T-cell (primary cell): ENCODE measurements at regions not wholly inside any gene's neighbourhood (a gene's known extent, or its start where the extent isn't known, plus 50 kb on each side); places are given as distances from the start of the nearest gene placed in this dataset.

Source experiments
- ATAC-seq, 4 experiments: fragments of 200-7000 bp in 3 of 4; fragments of 150-1000 bp in 1 of 4; cut with Tn5 transposase; replicated peaks in 1 of 4; 1 replicate in 3 of 4; 2 replicates in 1 of 4; pipeline ENCODE4 v1.10.0; 2021; ENCODE audit warnings: moderate library complexity in 3 of 4, mild to moderate bottlenecking in 2 of 4, moderate number of reproducible peaks in 1 of 4
- CTCF ChIA-PET, 2 donors: fragments of 300-600 bp; sonication (Branson Sonifier 250); formaldehyde crosslinking; loops; one replicate each; lab custom pipeline; 2022; ENCODE audit warnings: antibody characterized with exemption in 2 of 2; lab: Charles Lee
- POLR2A ChIA-PET, 2 donors: fragments of 300-600 bp; sonication (Branson Sonifier 250); formaldehyde crosslinking; loops; one replicate each; lab custom pipeline; 2022; ENCODE audit warnings: antibody characterized with exemption in 2 of 2; lab: Charles Lee
- DNase-seq, 35 experiments: peaks; one replicate each; pipeline versions ENCODE4 v3.0.0 to v3.0.0-alpha.2; 2013 to 2023
- H3K27ac ChIP-seq: one replicate; pipeline ENCODE4 v1.5.1; 2013; ENCODE audit warnings: low read length
- H3K27me3 ChIP-seq, 2 experiments: replicated peaks in 1 of 2; 1 replicate in 1 of 2; 2 replicates in 1 of 2; pipeline versions ENCODE4 v1.6.1 to v1.7.0; 2013; ENCODE audit warnings: low read length in 1 of 2, mixed read lengths in 1 of 2; ENCODE audit not compliant: control insufficient read depth in 2 of 2, insufficient read depth in 2 of 2; ENCODE audit errors: extremely low read depth in 1 of 2
- H3K36me3 ChIP-seq, 2 donors: 1 replicate in 1 of 2; 2 replicates in 1 of 2; pipeline versions ENCODE4 v1.6.1 to v1.7.0; 2013; ENCODE audit warnings: low read length in 1 of 2; ENCODE audit not compliant: control insufficient read depth in 2 of 2, insufficient read depth in 1 of 2; ENCODE audit errors: extremely low read depth in 1 of 2
- H3K4me1 ChIP-seq, 2 experiments: 1 replicate in 1 of 2; 2 replicates in 1 of 2; pipeline versions ENCODE4 v1.6.1 to v1.7.0; 2013; ENCODE audit warnings: low read length in 2 of 2, mixed read lengths in 1 of 2; ENCODE audit not compliant: insufficient read depth in 2 of 2, control insufficient read depth in 1 of 2; ENCODE audit errors: extremely low read depth in 1 of 2
- H3K4me3 ChIP-seq, 2 donors: 1 replicate in 1 of 2; 2 replicates in 1 of 2; pipeline versions ENCODE4 v1.5.1 to v1.7.0; 2013; ENCODE audit warnings: mild to moderate bottlenecking in 2 of 2, low read length in 1 of 2, moderate library complexity in 1 of 2; ENCODE audit not compliant: control insufficient read depth in 1 of 2; ENCODE audit errors: extremely low read depth in 1 of 2
- H3K9me3 ChIP-seq: 2 replicates; pipeline ENCODE4 v1.7.0; 2013
- H3K27ac Mint-ChIP-seq, 2 donors: one replicate each; pipeline ENCODE4 v1.8.0; 2020 to 2021; ENCODE audit warnings: mild to moderate bottlenecking in 2 of 2, mixed read lengths in 2 of 2
- H3K27me3 Mint-ChIP-seq, 2 donors: one replicate each; pipeline ENCODE4 v1.8.0; 2021 to 2022; ENCODE audit warnings: mixed read lengths in 2 of 2
- H3K36me3 Mint-ChIP-seq: one replicate; pipeline ENCODE4 v1.8.0; 2021; ENCODE audit warnings: mixed read lengths
- H3K4me1 Mint-ChIP-seq, 3 donors: one replicate each; pipeline ENCODE4 v1.8.0; 2020 to 2022; ENCODE audit warnings: mixed read lengths in 3 of 3, mild to moderate bottlenecking in 1 of 3
- H3K4me3 Mint-ChIP-seq, 3 donors: one replicate each; pipeline ENCODE4 v1.8.0; 2020 to 2022; ENCODE audit warnings: mild to moderate bottlenecking in 3 of 3, mixed read lengths in 3 of 3, moderate library complexity in 3 of 3
- H3K9me3 Mint-ChIP-seq, 3 donors: one replicate each; pipeline ENCODE4 v1.8.0; 2020 to 2022; ENCODE audit warnings: mixed read lengths in 3 of 3
- WGBS: methylation state at CpG from one replicate; pipeline ENCODE4 v1.1.5; 2013; ENCODE audit warnings: missing lambda C conversion rate; ENCODE audit not compliant: insufficient coverage; 5-methylcytosine and 5-hydroxymethylcytosine counted together

GRCh38 chr11:42301777-42302176 lies 842.3 kb upstream of the LRRC4C start:
- Histone ChIP-seq H3K9me3 (peaks cover 6% of the 10 kb centered on the region), H3K36me3 (no peaks in the 10 kb centered on the region), H3K4me1 (no peaks in the 10 kb centered on the region), H3K4me3 (no peak overlapping the region), H3K27ac (no peak overlapping the region), H3K27me3 (no peaks in the 10 kb centered on the region)
- WGBS = no CpG with 5 or more reads among the region's 2 CpGs
- no peak overlapping the region for H3K27ac Mint-ChIP-seq
- no peaks in the 10 kb centered on the region for H3K36me3 Mint-ChIP-seq
- ChIA-PET CTCF (interaction anchor here in 1 of 2 donors (0.5 kb wide), 1 partner anchor 195 kb away, joined by 3 read pairs; no protein-coding TSS in a partner anchor), POLR2A (no interaction called here)
- H3K4me1 Mint-ChIP-seq = no peaks in the 10 kb centered on the region
- H3K4me3 Mint-ChIP-seq = no peak overlapping the region
- no peak for ATAC-seq
- no peaks in the 10 kb centered on the region for H3K27me3 Mint-ChIP-seq
- H3K9me3 Mint-ChIP-seq = peaks cover 15 to 20% (median 19%) of the 10 kb centered on the region in 3 donors
- DNase-seq = no peak

- Mint-ChIP-seq H3K27ac (no peak overlapping the region), H3K4me1 (no peaks in the 10 kb centered on the region), H3K4me3 (no peak overlapping the region), H3K36me3 (no peaks in the 10 kb centered on the region), H3K27me3 (no peaks in the 10 kb centered on the region), H3K9me3 (peaks cover 16 to 18% (median 17%) of the 10 kb centered on the region in 3 donors)
- no peak overlapping the region for H3K27ac ChIP-seq
- H3K36me3 ChIP-seq = no peaks in the 10 kb centered on the region
- ChIA-PET CTCF (no interaction called here), POLR2A (no interaction called here)
- no peak for DNase-seq
- ATAC-seq = no peak
- WGBS = 0% methylated on average over 2 of the region's 3 CpGs
- no peaks in the 10 kb centered on the region for H3K27me3 ChIP-seq
- H3K9me3 ChIP-seq = no peaks in the 10 kb centered on the region
- H3K4me3 ChIP-seq = no peak overlapping the region
- no peaks in the 10 kb centered on the region for H3K4me1 ChIP-seq
Measured at GRCh38 chr11:42311514-42311913, 852.1 kb upstream of the LRRC4C start.

DNA sequence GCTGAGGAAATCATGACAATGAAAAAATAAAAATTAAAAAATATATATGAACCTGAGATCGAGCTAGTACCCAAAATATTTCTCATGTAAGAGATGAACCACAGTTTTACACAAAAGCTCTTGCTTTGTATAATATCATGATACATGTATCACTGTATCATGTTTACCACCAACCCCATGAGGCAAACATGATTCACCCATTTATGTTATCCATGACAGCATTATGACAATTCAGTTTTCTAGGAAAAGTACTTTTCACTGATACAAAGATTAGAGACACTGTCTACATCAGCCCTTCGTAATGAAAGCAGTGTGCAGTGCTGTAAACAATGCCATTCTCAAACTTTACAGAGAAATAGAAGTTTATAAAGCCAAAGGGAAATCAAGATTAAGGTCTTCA lies 852.5 kb upstream of the LRRC4C start:
- DNase-seq = no peak
- Mint-ChIP-seq H3K36me3 (no peaks in the 10 kb centered on the region), H3K27ac (no peak overlapping the region), H3K27me3 (no peaks in the 10 kb centered on the region), H3K9me3 (peaks cover 16 to 17% (median 16%) of the 10 kb centered on the region in 3 donors), H3K4me1 (no peaks in the 10 kb centered on the region), H3K4me3 (no peak overlapping the region)
- Histone ChIP-seq H3K9me3 (no peaks in the 10 kb centered on the region), H3K27me3 (no peaks in the 10 kb centered on the region), H3K36me3 (no peaks in the 10 kb centered on the region), H3K27ac (no peak overlapping the region), H3K4me3 (no peak overlapping the region), H3K4me1 (no peaks in the 10 kb centered on the region)
- no CpG with 5 or more reads among the region's 2 CpGs for WGBS
- ATAC-seq = no peak
- ChIA-PET POLR2A (no interaction called here), CTCF (no interaction called here)

GRCh38 chr11:42315267-42315666 lies 855.8 kb upstream of the LRRC4C start:
- DNase-seq (no peak), ATAC-seq (no peak)
- Histone ChIP-seq H3K36me3 (no peaks in the 10 kb centered on the region), H3K4me1 (no peaks in the 10 kb centered on the region), H3K4me3 (no peak overlapping the region), H3K9me3 (no peaks in the 10 kb centered on the region), H3K27me3 (no peaks in the 10 kb centered on the region), H3K27ac (no peak overlapping the region)
- no peak overlapping the region for H3K27ac Mint-ChIP-seq
- no peak overlapping the region for H3K4me3 Mint-ChIP-seq
- H3K9me3 Mint-ChIP-seq = peaks cover 7 to 9% (median 9%) of the 10 kb centered on the region in 3 donors
- no CpG with 5 or more reads among the region's 1 CpG for WGBS
- no peaks in the 10 kb centered on the region for H3K36me3 Mint-ChIP-seq
- CTCF ChIA-PET = no interaction called here
- H3K27me3 Mint-ChIP-seq = no peaks in the 10 kb centered on the region
- POLR2A ChIA-PET = no interaction called here
- H3K4me1 Mint-ChIP-seq = no peaks in the 10 kb centered on the region

DNA sequence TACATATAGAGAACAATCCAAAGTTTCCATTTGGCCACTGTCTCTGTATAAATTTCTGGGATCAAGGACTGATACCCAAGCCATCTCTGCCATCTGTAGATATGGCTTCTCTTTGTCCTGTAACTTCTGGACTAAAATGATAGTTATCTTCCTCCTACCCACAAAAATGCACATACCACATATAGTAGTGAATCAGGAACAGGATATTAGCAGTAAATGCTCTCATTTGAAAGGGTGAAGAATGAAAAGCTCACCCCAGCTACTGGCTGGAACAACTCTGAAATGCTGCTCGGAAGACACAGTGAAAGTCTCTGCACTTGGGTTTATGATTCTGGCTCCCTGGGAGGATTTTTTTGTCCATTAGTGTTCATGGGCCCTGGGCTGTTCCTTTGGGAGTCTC lies 856.4 kb upstream of the LRRC4C start:
- Mint-ChIP-seq H3K27me3 (no peaks in the 10 kb centered on the region), H3K27ac (no peak overlapping the region), H3K9me3 (peaks cover 9 to 10% (median 10%) of the 10 kb centered on the region in 3 donors), H3K4me3 (no peak overlapping the region), H3K4me1 (no peaks in the 10 kb centered on the region), H3K36me3 (no peaks in the 10 kb centered on the region)
- ChIA-PET CTCF (no interaction called here), POLR2A (no interaction called here)
- Histone ChIP-seq H3K4me1 (no peaks in the 10 kb centered on the region), H3K27me3 (no peaks in the 10 kb centered on the region), H3K9me3 (no peaks in the 10 kb centered on the region), H3K4me3 (no peak overlapping the region), H3K27ac (no peak overlapping the region), H3K36me3 (no peaks in the 10 kb centered on the region)
- ATAC-seq = no peak
- DNase-seq = no peak
- WGBS = no CpG with 5 or more reads among the region's 1 CpG

GRCh38 chr11:42319921-42320320 lies 860.5 kb upstream of the LRRC4C start:
- Mint-ChIP-seq H3K9me3 (peaks cover 2 to 9% (median 6%) of the 10 kb centered on the region in 3 donors), H3K27ac (no peak overlapping the region), H3K4me1 (no peaks in the 10 kb centered on the region), H3K36me3 (no peaks in the 10 kb centered on the region), H3K27me3 (no peaks in the 10 kb centered on the region), H3K4me3 (no peak overlapping the region)
- Histone ChIP-seq H3K4me1 (no peaks in the 10 kb centered on the region), H3K9me3 (no peaks in the 10 kb centered on the region), H3K27me3 (no peaks in the 10 kb centered on the region), H3K4me3 (no peak overlapping the region), H3K36me3 (no peaks in the 10 kb centered on the region), H3K27ac (no peak overlapping the region)
- ChIA-PET POLR2A (no interaction called here), CTCF (no interaction called here)
- no peak for DNase-seq
- ATAC-seq = no peak

DNA sequence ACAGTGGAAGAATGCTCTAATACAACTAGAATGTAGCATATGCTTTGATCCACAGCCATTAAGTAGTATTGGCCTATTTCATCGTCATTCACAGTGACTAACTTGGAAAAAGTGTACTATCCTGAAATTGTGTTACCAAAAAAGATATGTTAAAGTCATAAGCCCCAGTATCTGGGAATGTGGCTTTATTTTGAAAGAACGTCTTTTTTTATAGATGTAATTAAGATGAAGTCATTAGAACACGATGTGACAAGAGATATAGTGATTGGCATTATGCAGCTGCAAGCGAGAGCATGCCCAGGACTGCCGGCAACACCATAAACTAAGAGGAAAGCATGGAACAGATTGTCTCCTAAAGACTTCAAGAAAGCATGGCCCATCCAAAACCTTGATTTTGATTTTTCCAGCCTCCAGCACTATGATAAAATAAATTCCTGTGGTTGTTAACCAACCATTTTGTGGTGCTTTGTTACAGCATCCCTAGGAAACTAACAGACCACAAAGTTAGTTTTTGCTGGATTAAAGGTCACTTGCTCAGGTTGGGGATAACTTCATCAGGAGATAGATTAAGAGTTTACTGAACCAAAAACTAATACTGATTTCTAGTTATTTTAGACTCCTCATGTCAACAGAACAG lies 870.6 kb upstream of the LRRC4C start:
- POLR2A ChIA-PET = no interaction called here

More for the DNA sequence above, 870.6 kb upstream of the LRRC4C start:
- H3K4me3 ChIP-seq = no peak overlapping the region
- H3K27ac Mint-ChIP-seq = no peak overlapping the region
- H3K36me3 Mint-ChIP-seq = no peaks in the 10 kb centered on the region
- H3K4me1 Mint-ChIP-seq = no peaks in the 10 kb centered on the region
- no peaks in the 10 kb centered on the region for H3K27me3 ChIP-seq
- DNase-seq (no peak), ATAC-seq (no peak)
- no peak overlapping the region for H3K4me3 Mint-ChIP-seq
- peaks cover 24 to 43% (median 28%) of the 10 kb centered on the region in 3 donors for H3K9me3 Mint-ChIP-seq
- no peak overlapping the region for H3K27ac ChIP-seq
- H3K9me3 ChIP-seq = peaks cover 6% of the 10 kb centered on the region
- no peaks in the 10 kb centered on the region for H3K36me3 ChIP-seq
- CTCF ChIA-PET = no interaction called here
- H3K27me3 Mint-ChIP-seq = no peaks in the 10 kb centered on the region
- 42% methylated on average over 2 of the region's 5 CpGs for WGBS
- no peaks in the 10 kb centered on the region for H3K4me1 ChIP-seq
